ENCODE measurements at regions not wholly inside any gene's neighbourhood (a gene's known extent, or its start where the extent isn't known, plus 50 kb on each side); places are given as distances from the start of the nearest gene placed in this dataset.

DNA sequence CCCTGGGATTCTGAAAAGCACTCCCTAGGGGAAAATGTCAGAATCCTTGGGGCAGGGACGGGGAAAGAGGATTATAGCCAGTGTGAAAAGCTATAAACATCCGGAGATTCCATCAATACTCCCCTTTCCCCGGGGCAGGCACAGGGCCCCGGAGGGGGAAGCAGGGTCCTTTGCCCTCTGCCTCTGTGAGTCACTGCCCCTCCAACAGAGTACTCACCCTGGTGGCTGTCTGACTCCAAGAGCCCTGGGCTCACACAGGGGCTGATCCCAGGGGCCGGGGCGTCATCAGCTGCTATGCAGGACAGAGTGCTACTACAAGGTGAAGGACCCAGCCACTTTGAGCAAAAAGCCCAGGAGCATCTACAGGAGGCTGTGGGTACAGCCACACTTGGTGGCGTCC is 133.0 kb upstream of the PRR20G start:
- H3K27me3 ChIP-seq (ENCODE audit: insufficient read depth, low read length), result no peaks in the 10 kb centered on the region; the same call in 1 of the 2 replicates
- no peak overlapping the region for H3K27ac ChIP-seq (ENCODE audit: low read depth, low read length, poor library complexity, severe bottlenecking)
- H3F3A ChIP-seq (ENCODE audit: insufficient read depth, low read length), result no peaks in the 10 kb centered on the region
- no peaks in the 10 kb centered on the region for H3K4me1 ChIP-seq (ENCODE audit: insufficient read depth, low read length, severe bottlenecking)
- H3K4me2 ChIP-seq (ENCODE audit: low read length), result no peak overlapping the region
- H3K9me3 ChIP-seq (ENCODE audit: low read length), result no peaks in the 10 kb centered on the region
- TF ChIP-seq EZH2 (IDR thresholded peaks at IDR 0.05; ENCODE audit: borderline replicate concordance, low read length), result no peak
- TF ChIP-seq, protein P1, sequence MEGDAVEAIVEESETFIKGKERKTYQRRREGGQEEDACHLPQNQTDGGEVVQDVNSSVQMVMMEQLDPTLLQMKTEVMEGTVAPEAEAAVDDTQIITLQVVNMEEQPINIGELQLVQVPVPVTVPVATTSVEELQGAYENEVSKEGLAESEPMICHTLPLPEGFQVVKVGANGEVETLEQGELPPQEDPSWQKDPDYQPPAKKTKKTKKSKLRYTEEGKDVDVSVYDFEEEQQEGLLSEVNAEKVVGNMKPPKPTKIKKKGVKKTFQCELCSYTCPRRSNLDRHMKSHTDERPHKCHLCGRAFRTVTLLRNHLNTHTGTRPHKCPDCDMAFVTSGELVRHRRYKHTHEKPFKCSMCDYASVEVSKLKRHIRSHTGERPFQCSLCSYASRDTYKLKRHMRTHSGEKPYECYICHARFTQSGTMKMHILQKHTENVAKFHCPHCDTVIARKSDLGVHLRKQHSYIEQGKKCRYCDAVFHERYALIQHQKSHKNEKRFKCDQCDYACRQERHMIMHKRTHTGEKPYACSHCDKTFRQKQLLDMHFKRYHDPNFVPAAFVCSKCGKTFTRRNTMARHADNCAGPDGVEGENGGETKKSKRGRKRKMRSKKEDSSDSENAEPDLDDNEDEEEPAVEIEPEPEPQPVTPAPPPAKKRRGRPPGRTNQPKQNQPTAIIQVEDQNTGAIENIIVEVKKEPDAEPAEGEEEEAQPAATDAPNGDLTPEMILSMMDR (IDR thresholded peaks at IDR 0.05; ENCODE audit: low read length), result no peak
- H3K36me3 ChIP-seq (ENCODE audit: insufficient read depth, low read length), result no peaks in the 10 kb centered on the region
- H3K9me2 ChIP-seq (ENCODE audit: low read depth, low read length), result no peaks in the 10 kb centered on the region
- no peaks in the 10 kb centered on the region for H3K79me2 ChIP-seq (ENCODE audit: insufficient read depth, low read length)
- no peak overlapping the region for H3K9ac ChIP-seq (ENCODE audit: low read length)
- H2AFZ ChIP-seq (ENCODE audit: low read length), result no peak overlapping the region
- no peak overlapping the region for H3K4me3 ChIP-seq (ENCODE audit: low read depth, low read length, poor library complexity, severe bottlenecking)
- no peaks in the 10 kb centered on the region for H4K20me1 ChIP-seq (ENCODE audit: insufficient read depth, low read length)

DNA sequence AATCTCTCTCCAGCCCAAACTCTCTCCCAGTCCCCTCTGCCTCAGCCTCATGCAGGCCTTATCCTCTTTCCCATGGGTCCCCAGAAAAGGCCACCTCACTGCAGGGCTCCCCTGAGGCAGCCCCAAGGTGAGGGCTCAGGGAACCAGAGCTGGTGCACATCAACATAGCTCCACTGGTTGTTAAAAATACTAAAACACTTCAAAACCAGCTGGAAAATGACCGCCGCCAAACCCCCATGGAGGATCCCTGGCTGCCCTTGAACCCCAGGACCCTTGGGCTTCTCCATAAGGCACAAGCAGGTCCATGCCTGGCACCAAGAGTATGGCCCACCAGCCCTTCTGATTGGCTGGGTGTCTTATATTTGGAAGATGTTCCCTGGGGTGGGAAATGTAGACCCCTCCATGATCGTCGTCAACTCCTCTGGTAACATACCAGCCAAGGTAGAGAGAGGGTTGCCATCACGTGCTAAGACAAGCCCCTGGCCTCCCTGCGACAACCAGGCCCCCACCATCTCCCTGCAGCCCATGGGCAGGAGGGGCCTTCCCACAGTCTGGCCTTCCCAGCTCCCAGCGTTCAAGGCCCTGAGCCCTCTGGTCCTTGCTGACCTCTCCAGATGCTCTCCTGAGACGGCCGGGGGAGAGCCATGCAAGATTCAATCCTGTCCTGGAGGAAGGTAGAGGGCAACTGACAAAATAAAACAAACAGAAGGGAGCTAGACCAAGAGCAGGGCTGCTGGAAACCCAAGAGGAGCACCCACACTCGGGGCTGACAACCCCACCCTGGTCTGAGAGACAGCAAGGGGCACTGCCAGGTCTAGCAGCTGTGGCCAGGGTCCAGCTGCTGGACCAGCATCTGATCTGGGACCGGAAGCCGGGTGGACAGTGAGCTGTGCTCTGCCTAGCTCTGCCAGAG is 132.1 kb upstream of the PRR20G start:
- TF ChIP-seq, protein P1 (IDR thresholded peaks at IDR 0.05; ENCODE audit: low read length), result no peak
- no peak for TF ChIP-seq EZH2 (IDR thresholded peaks at IDR 0.05; ENCODE audit: borderline replicate concordance, low read length)
- Histone ChIP-seq H2AFZ (ENCODE audit: low read length) (no peak overlapping the region), H3K27ac (ENCODE audit: low read depth, low read length, poor library complexity, severe bottlenecking) (no peak overlapping the region), H3F3A (ENCODE audit: insufficient read depth, low read length) (no peaks in the 10 kb centered on the region), H3K9me2 (ENCODE audit: low read depth, low read length) (no peaks in the 10 kb centered on the region), H3K4me3 (ENCODE audit: low read depth, low read length, poor library complexity, severe bottlenecking) (no peak overlapping the region), H3K9ac (ENCODE audit: low read length) (no peak overlapping the region), H3K27me3 (ENCODE audit: insufficient read depth, low read length) (no peaks in the 10 kb centered on the region), H4K20me1 (ENCODE audit: insufficient read depth, low read length) (no peaks in the 10 kb centered on the region), H3K4me2 (ENCODE audit: low read length) (no peak overlapping the region), H3K36me3 (ENCODE audit: insufficient read depth, low read length) (no peaks in the 10 kb centered on the region), H3K4me1 (ENCODE audit: insufficient read depth, low read length, severe bottlenecking) (no peaks in the 10 kb centered on the region), H3K9me3 (ENCODE audit: low read length) (no peaks in the 10 kb centered on the region), H3K79me2 (ENCODE audit: insufficient read depth, low read length) (no peaks in the 10 kb centered on the region)

DNA sequence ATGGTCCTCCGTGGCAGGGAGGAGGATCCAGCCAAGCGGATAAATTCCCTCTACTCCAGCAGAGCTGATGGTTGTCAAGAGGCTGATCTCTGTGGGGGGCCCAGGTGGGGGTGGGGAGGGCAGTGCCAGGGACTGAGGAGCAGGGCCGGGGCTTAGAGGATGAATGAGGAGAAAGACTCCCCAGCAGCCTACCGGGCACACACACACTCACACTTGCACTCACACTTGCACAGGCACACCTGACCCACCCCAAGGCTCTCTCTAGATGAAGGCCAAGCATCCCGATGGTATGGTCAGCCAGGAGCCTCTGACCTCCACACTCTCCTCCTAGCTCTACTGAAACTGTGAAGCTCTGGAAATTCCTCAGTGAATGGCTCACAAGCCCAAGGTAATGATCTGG is 131.3 kb upstream of the PRR20G start:
- Histone ChIP-seq H3K4me2 (ENCODE audit: low read length) (no peak overlapping the region), H2AFZ (ENCODE audit: low read length) (no peak overlapping the region), H3K4me3 (ENCODE audit: low read depth, low read length, poor library complexity, severe bottlenecking) (no peak overlapping the region), H3K27me3 (ENCODE audit: insufficient read depth, low read length) (no peaks in the 10 kb centered on the region), H3K9me2 (ENCODE audit: low read depth, low read length) (no peaks in the 10 kb centered on the region), H3K79me2 (ENCODE audit: insufficient read depth, low read length) (no peaks in the 10 kb centered on the region), H3K36me3 (ENCODE audit: insufficient read depth, low read length) (no peaks in the 10 kb centered on the region), H3K27ac (ENCODE audit: low read depth, low read length, poor library complexity, severe bottlenecking) (no peak overlapping the region), H3K9me3 (ENCODE audit: low read length) (no peaks in the 10 kb centered on the region), H3F3A (ENCODE audit: insufficient read depth, low read length) (no peaks in the 10 kb centered on the region), H3K4me1 (ENCODE audit: insufficient read depth, low read length, severe bottlenecking) (no peaks in the 10 kb centered on the region), H4K20me1 (ENCODE audit: insufficient read depth, low read length) (no peaks in the 10 kb centered on the region), H3K9ac (ENCODE audit: low read length) (no peak overlapping the region)
- no peak for TF ChIP-seq EZH2 (IDR thresholded peaks at IDR 0.05; ENCODE audit: borderline replicate concordance, low read length)
- TF ChIP-seq, protein P1 (IDR thresholded peaks at IDR 0.05; ENCODE audit: low read length), result no peak

Measured in OCI-LY1 (cell line).